Stimulated activated CD4-positive, alpha-beta T cell treated with anti-CD3 and anti-CD28 coated beads, Interleukin-4, amount 100 ng/mL, for 48 hours (primary cell): ENCODE measurements at regions not wholly inside any gene's neighbourhood (a gene's known extent, or its start where the extent isn't known, plus 50 kb on each side); places are given as distances from the start of the nearest gene placed in this dataset.
"Not testable (repeated sequence)": the region's sequence is repeated elsewhere in the genome, so short reads cannot be mapped to it uniquely, and the experiment has no call there.

Experiments
- DNase-seq, 2 donors: peaks; one replicate each; pipeline ENCODE4 v3.0.0-alpha.2; 2020; ENCODE audit warnings: low read depth in 2 of 2

DNA sequence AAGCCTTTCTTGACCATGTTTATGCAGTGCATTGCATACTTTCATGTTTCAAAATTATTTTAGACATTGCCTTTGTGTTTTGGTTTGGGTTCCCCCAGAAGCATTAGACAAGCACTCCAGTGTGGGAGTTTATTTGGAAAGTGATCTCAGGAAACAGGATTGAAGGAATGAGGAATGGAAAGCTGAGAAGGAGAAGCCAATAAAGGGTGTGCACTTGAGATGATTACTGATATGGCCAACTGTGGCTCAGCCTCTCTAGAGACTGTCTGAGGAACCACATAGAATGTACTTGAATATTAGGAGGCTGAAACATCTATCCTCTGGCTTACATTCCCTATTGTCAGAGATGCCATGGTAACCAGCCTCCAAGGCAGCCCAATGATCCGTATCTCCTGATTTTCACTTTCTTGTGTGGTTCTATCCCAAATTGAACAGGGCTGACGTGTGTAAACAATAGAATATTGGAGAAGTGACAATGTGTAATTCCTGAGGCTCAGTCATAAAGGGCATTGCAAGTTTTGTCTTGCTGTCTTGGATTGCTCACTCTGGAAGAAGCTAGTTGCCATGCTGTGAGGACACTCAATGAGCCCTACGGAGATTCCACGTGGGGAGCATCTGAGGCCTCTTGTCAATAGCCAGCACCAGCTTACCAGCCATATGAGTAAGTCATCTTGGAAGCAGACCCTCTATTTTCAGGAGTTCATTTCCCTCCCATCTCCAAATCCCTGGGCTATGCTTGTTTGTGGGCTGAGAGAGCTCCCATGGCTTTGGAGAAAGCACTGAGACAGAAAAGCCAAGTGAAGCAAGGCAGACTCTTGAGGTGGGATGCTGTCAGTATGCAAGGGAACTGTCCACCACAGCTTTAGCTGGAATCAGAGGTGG lies 84.7 kb downstream of the SCN11A start:
- DNase-seq: no peak

GRCh38 chr3:38964646-38965045 lies 87.1 kb downstream of the SCN11A start:
- no peak for DNase-seq

DNA sequence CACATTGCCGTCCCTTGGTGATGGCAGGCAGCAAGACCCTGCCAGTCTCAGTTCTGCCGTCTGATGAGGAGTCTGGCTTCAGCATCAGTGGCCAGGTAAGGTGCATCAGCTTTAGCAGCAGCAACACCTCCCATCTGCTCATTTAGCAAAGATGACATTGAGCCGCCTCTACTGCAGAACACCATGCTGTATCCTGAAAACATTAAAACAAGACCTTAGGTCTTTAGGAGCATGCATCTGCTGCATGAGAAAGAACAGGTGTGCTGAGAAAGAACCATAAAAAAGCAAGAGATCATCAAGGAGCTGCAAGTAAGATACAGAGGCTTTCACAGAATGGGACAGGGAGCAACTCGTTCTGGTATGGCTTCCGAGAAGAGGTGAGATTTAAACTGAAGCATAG lies 87.5 kb downstream of the SCN11A start:
- no peak for DNase-seq

DNA sequence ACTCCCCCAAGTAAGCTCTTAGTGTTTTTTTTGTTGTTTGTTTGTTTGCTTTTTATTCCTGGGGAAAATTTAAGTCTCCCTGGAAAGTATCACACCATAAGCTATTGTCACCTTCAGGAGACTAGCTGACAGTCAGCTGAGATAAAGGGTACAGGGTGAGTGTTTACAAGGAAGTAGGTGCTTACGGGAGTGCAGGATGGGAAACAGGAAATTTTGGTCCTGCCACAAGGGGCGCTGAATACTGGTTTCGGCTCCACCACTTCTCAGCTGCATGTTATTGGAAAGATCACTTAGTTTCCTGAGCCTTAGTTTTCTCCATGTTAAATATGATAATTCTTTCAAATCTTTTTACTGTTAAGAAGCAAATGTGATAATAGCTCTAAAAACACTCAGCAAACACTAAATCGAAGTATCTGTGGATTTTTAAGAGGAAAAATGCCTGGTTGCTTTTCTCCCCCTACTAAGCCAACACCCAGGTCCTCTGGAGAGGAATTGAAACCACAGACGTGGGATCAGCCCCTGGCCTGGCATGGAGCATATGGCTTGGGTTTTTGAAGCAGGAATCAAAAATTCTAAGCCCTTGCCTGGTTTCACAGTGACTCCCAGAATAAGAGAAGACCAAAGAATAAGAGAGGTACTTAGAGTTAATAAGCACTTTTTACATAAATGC lies 90.7 kb downstream of the SCN11A start:
- DNase-seq: peak in 1 of 2 donors; percentile 3

DNA sequence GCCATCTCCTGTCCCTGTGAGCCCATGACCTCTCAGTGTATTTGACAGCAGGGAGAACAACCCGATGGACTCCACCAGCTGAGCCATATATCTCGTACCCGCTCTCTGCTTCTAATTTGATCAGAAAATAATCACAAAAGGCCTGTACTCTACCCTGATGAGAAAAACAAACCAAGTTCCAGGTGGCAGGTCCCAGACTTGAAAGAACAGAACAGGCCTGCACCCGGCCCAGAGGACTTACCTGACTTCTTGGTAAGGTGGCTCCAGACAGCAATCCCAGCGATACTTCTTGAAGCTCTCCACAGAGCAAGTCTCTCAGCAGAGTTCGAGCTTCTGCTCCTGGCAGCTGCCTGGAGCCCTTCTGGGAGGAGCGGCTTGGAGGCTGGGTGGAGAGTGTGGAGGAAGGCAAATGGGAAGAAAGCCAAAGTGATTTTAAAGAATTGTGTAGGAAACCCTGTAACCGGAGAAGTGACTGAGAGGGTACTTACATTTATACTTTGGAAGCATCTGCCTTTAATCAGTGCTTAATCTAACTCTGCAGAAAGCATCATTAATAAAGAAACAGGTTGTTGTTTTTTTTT lies 91.6 kb downstream of the SCN11A start:
- no peak for DNase-seq

DNA sequence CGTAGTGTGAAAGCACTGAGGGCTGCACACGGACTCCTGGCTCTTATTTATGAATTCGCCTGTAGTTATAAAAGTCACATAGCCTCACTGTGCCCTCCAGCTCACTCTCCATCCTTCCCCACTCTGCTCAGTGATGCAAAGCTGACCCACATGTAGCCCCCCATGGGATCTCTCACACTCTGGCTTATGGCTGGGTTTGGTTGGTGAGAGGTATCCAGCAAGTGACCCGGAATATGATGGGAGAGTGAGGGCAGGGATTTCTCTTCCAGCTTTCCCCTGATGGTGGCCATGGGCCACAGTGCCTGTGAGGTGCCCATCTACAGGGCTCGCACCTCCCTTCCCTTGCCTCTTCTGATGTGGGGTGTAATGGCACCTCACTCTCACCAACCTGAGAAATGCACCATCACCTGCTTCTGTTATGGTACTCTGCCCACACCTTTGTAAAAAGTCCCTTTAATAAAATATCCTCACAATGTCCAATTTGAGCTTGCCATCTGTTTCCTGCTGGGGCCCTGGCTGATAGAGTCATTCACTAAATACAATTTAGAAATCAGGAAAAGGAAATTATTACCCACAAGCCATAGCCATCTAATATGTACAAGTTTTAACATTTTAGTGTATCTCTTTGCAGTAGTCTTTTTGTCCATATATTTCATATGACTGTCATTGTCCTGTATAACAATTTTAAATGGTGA lies 93.6 kb downstream of the SCN11A start:
- no peak for DNase-seq

DNA sequence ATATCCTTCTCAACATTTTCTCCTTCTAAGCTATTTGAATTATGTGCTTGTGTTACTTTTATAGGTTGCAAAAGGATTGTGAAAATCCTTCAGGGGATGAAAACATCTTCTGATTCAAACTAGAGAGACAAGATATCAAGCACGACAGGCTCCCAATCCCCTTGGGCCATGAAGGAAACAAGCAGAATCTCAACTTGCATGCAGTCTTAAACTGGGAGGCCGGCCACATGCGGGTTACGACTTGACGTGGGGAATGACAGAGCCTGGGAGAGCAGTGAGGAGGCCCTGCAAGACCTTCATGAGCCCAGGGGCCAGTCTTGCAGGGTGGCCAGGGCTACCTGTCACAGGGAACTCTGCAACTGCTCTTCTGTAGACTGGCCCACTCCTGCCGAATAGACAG lies 94.4 kb downstream of the SCN11A start:
- DNase-seq: no peak

GRCh38 chr3:38952721-38953120 lies 99.0 kb downstream of the SCN11A start:
- DNase-seq: no peak

- DNase-seq: not testable (repeated sequence)
Measured at GRCh38 chr3:38951167-38951566, 100.6 kb downstream of the SCN11A start.

DNA sequence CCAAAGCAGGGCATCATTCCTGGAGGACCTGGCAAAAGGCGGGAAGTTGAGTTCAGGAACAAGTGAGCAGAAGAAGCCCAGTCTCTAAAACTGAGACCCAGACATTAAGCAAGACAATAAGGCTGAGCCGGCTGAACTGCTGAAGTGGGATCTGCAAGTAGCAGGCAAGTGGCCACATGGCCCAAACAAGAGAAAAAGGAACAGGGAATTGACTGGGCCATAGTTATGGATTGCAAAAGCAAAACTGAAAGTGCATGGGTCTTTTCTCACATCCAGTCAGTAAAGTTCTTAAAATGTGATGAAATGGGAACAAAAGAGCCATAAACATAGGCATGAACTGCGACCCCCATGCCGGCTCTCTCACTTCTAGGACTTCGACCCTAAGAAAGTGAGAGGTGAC lies 101.2 kb downstream of the SCN11A start:
- no peak for DNase-seq

- DNase-seq: no peak
Measured at GRCh38 chr3:38949994-38950393, 101.8 kb downstream of the SCN11A start.

DNA sequence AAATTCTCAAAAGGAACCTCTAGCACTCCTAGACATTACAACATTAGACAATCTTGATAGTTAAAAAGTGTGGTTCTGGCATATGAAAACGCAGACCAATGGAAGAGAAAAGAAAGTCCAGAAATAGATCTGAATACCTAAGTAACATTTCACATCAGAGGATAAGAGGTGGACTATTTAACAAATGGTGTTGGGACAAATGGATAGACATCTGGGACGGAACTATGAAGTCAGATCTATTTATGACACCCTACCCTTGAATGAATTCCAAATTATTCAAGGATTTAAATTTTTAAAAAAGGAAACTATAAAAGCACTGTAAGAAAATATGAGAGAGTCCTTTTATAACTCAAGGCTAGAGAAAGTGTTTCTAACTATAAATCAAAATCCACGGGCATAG lies 111.3 kb downstream of the SCN11A start:
- DNase-seq: no peak

DNA sequence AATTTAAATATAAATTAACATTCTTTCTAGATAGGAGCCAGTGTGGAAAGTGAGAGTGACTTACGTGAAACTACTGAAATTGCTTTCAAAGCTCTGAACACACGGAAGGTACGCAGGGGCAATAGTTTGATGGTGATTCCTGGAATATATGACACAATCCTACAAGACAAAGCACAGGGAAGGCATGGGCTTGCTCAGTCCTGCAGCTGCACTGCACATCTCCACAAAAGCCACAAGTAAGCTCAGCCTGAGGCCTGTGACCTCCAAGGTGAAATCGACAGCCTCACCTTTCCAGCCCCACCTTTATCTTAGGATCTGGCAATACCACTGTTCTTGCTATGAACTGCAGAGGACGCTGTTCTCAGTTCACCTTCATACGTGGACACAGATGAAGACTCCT lies 109.3 kb upstream of the SCN10A start:
- DNase-seq: no peak

DNA sequence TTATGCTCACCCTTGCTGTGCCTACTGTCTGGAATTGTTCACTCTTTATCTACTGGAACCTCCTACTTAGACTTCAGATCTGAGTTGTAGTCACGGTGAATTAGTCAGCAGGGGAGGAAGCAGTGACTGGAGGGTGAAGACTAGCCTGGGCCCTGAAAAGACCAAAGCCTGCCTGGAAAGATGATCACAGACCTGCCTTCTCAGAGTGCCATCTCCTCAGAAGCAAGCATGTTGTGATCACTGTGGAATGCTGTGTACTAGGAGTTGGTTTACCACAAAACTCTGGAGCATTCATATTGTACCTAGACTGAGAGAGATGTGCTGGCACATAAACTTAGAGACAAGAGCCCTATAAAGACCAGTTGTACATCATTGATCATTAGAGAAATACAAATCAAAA lies 100.7 kb upstream of the SCN10A start:
- no peak for DNase-seq

DNA sequence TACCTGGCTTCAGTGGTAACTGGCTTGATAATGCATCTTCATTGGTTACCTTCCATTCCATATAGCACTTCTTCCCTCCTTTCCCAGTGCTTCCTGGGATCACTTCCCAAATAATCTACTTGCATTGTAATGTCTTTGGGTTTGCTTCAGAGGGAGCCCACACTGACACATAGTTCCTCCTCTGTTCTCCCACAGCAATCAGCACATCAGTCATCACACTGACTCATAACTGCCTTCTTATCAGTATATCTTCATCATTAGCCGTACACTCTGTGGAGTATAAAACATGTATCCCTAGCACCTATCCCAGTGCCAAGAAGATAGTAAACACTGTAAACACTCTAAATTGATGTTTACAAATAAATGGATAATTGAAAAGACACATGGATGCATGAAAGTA lies 91.4 kb upstream of the SCN10A start:
- no peak for DNase-seq

GRCh38 chr3:38890426-38890825 lies 74.4 kb upstream of the SCN10A start:
- DNase-seq: no peak

DNA sequence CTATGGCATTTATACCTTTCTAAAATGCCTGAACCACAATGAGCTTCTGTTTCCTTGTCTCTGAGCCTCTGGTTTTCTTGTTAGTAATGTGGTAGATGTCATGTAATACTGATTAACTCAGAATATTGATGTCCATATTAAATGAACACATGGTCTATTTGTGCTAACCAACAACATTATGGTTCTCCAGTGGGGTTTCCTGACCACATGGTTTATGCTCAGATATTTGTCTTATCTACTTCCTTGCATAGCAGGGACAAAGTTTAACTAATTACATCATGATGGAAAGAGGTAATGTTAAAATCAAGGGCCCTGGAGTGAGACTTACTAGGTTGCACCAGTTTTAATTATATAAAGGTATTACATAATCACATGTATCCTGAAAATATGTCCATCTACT lies 62.6 kb upstream of the SCN10A start:
- DNase-seq: no peak
